Thoracic aorta (tissue), 2 donors: ENCODE measurements at regions not wholly inside any gene's neighbourhood (a gene's known extent, or its start where the extent isn't known, plus 50 kb on each side); places are given as distances from the start of the nearest gene placed in this dataset.

ENCODE experiments used
- ATAC-seq: fragments of 150-250 bp; one replicate; pipeline ENCODE4 v1.8.0; 2017; ENCODE audit warnings: low read depth; ENCODE audit not compliant: insufficient number of reproducible peaks, low FRiP score
- DNase-seq: peaks from one replicate; pipeline ENCODE4 v3.0.0-alpha.2; 2020; ENCODE audit warnings: low spot score
- H3K27ac ChIP-seq, 2 donors: fragments of 200-600 bp; sonication (generic); 1 replicate in 1 of 2; 2 replicates in 1 of 2; pipeline ENCODE4 v1.5.1; 2016; ENCODE audit warnings: mild to moderate bottlenecking in 2 of 2, moderate library complexity in 2 of 2
- H3K27me3 ChIP-seq: fragments of 200-600 bp; sonication (generic); replicated peaks from 2 replicates; pipeline ENCODE4 v1.6.0; 2016; ENCODE audit warnings: mild to moderate bottlenecking; ENCODE audit not compliant: insufficient read depth
- H3K36me3 ChIP-seq: fragments of 200-600 bp; sonication (generic); one replicate; pipeline ENCODE4 v1.5.1; 2016
- H3K4me1 ChIP-seq, 2 donors: fragments of 200-600 bp; sonication (generic); 1 replicate in 1 of 2; 2 replicates in 1 of 2; pipeline versions ENCODE4 v1.5.1 to v1.6.0; 2016; ENCODE audit warnings: low read depth in 2 of 2, mild to moderate bottlenecking in 1 of 2; ENCODE audit not compliant: control insufficient read depth in 1 of 2
- H3K4me3 ChIP-seq: fragments of 200-600 bp; sonication (generic); 2 replicates; pipeline ENCODE4 v1.5.1; 2016; ENCODE audit warnings: mild to moderate bottlenecking
- H3K9me3 ChIP-seq: fragments of 200-600 bp; sonication (generic); 2 replicates; pipeline ENCODE4 v1.5.1; 2016
- TF ChIP-seq, protein P1 (sequence below): fragments of 200-600 bp; sonication (generic); IDR thresholded peaks from one replicate; pipeline ENCODE4 v1.5.1; 2019; ENCODE audit warnings: antibody characterized with exemption

DNA sequence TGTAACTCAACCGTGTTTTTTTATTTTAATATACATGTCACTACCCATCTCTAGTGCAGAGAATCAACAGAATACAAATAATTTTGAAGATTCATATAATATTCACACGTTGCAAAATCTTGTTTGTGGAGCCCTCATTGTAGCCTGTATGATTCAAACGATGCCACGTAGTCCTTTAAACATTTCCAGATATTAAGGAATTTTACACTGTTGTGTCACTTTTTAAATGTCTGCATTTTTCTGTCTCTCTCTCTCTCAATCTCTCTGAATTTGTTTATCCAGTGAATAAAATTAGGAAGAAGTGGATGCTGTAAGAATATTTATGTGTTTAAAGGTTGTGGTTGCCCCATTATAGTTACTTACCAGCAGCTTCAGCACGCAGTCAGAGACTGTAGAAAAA is 262.0 kb downstream of the PAX1 start:
- Histone ChIP-seq H3K4me3 (no peak overlapping the region), H3K9me3 (no peaks in the 10 kb centered on the region), H3K27me3 (no peaks in the 10 kb centered on the region), H3K27ac (no peak overlapping the region), H3K36me3 (no peaks in the 10 kb centered on the region), H3K4me1 (no peaks in the 10 kb centered on the region)
- TF ChIP-seq, protein P1, sequence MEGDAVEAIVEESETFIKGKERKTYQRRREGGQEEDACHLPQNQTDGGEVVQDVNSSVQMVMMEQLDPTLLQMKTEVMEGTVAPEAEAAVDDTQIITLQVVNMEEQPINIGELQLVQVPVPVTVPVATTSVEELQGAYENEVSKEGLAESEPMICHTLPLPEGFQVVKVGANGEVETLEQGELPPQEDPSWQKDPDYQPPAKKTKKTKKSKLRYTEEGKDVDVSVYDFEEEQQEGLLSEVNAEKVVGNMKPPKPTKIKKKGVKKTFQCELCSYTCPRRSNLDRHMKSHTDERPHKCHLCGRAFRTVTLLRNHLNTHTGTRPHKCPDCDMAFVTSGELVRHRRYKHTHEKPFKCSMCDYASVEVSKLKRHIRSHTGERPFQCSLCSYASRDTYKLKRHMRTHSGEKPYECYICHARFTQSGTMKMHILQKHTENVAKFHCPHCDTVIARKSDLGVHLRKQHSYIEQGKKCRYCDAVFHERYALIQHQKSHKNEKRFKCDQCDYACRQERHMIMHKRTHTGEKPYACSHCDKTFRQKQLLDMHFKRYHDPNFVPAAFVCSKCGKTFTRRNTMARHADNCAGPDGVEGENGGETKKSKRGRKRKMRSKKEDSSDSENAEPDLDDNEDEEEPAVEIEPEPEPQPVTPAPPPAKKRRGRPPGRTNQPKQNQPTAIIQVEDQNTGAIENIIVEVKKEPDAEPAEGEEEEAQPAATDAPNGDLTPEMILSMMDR = no peak
- ATAC-seq (no peak), DNase-seq (no peak)

DNA sequence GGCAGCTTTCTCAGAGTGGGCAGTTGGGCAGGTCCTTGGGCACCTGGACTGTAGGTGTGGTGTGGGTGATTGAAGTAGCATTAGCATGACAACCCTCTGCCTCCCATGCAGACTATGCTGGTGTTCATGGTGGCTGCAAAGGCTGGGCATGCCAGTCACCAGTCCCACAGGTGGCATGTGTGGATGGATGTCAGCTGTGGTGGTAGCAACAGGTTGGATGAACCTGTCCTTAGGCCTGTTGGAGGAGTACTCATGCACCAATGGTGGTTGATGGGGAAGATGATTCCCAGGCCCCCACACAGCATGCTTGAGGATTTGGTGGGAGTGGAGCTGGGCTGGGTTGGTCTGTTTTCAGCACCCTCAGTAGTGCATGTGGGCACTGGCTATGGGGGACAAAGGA is 251.1 kb downstream of the PAX1 start:
- Histone ChIP-seq H3K4me1 (no peaks in the 10 kb centered on the region), H3K4me3 (no peak overlapping the region)
- DNase-seq = no peak

DNA sequence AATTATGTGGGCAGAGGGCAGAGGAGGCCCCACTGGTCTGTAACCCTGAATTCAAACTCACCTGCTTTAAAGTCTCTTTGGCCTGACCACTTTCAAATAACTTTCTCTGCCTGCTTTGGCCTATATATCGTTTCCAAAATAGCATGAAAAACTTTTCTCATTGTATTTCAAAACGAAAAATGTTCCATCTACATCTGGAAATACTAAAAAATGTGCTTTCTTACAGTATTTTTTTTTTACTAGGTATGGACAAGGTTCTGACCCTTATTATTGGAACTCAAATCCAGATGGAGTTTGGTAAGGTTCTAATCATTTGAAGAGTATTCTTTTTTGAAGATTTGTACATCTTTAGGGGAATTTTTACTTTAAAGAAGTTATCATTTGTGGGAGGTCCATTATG is 241.9 kb downstream of the PAX1 start:
- Histone ChIP-seq H3K4me1 (no peaks in the 10 kb centered on the region), H3K9me3 (no peaks in the 10 kb centered on the region), H3K4me3 (no peak overlapping the region), H3K36me3 (no peaks in the 10 kb centered on the region), H3K27ac (no peak overlapping the region), H3K27me3 (no peaks in the 10 kb centered on the region)
- DNase-seq (no peak), ATAC-seq (no peak)
- TF ChIP-seq, protein P1 = no peak

More for the DNA sequence above, 251.1 kb downstream of the PAX1 start:
- no peaks in the 10 kb centered on the region for H3K9me3 ChIP-seq
- no peaks in the 10 kb centered on the region for H3K36me3 ChIP-seq
- no peak overlapping the region for H3K27ac ChIP-seq
- TF ChIP-seq, protein P1 = no peak
- no peaks in the 10 kb centered on the region for H3K27me3 ChIP-seq
- no peak for ATAC-seq

DNA sequence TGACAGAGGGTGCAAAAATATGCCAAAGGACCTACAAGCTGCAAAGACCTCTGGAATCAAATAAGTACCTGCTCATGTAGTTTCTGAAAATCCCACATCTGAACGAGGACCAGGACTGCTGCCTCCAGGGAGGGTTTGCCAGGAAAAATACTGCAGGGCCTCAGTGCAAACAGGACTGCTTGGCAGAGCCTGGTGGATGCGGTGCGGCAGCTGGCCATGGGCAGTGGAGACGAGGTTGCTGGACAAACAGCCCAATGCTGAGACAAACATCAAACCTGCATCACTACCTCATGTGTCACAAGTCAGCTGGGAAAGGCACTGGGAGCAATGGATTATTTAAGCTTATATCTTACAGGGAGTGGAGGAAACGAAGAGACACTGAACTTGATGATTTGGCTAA is 238.8 kb downstream of the PAX1 start:
- Histone ChIP-seq H3K4me3 (no peak overlapping the region), H3K4me1 (no peaks in the 10 kb centered on the region), H3K9me3 (no peaks in the 10 kb centered on the region), H3K27me3 (no peaks in the 10 kb centered on the region), H3K36me3 (no peaks in the 10 kb centered on the region), H3K27ac (no peak overlapping the region)
- DNase-seq = no peak
- ATAC-seq = no peak
- TF ChIP-seq, protein P1 = no peak

DNA sequence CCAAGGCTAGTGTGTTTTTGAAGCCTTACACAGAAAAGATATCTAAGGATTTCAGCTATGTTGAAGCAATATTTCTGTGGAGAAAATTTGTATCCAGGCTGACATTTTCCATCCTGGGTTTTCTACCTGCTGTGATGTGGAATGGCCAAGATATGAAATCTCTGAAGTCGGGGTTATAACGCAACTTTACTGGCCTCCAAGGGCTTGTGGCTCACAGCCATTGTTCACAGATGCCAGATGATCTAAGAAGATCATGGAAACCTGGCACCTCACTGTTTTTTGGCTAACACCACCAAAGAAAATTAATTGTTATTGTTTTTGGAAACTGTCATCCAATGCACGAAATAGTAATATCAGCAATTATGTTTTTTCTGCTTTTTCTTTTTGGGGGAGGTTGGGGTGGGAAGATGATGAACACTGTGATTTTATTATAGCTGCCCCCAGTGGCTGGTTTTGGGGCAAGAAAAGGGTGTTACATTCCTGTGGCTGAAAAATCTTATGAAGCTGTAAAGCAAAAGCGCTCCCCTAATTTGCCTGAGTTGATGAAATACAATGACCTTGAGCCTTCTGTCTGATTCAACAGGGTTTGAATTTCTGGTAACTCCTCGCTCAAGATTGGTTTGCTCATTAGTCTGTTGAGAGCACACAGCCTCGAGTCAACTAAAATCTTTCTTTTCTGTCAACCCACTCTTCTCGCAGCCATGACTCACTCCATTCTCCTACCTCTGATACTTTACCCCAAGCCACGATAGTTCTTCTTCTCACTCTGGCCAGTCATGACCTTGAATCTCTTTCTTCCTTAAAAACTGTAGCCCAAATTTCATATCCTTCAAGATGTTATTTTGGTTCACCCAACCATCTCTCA is 236.7 kb downstream of the PAX1 start:
- DNase-seq (no peak), ATAC-seq (no peak)
- Histone ChIP-seq H3K4me3 (no peak overlapping the region), H3K27ac (no peak overlapping the region), H3K4me1 (no peaks in the 10 kb centered on the region), H3K27me3 (no peaks in the 10 kb centered on the region), H3K9me3 (no peaks in the 10 kb centered on the region), H3K36me3 (no peaks in the 10 kb centered on the region)
- TF ChIP-seq, protein P1 = no peak
